Superior temporal gyrus (tissue), 1 donor: ENCODE measurements at regions not wholly inside any gene's neighbourhood (a gene's known extent, or its start where the extent isn't known, plus 50 kb on each side); places are given as distances from the start of the nearest gene placed in this dataset.
A peak's percentile ranks its signal among the peaks of the same experiment; 100 is the strongest.

Source experiments
- DNase-seq: peaks from one replicate; pipeline ENCODE4 v3.0.0-alpha.2; 2016; ENCODE audit errors: extremely low spot score

DNA sequence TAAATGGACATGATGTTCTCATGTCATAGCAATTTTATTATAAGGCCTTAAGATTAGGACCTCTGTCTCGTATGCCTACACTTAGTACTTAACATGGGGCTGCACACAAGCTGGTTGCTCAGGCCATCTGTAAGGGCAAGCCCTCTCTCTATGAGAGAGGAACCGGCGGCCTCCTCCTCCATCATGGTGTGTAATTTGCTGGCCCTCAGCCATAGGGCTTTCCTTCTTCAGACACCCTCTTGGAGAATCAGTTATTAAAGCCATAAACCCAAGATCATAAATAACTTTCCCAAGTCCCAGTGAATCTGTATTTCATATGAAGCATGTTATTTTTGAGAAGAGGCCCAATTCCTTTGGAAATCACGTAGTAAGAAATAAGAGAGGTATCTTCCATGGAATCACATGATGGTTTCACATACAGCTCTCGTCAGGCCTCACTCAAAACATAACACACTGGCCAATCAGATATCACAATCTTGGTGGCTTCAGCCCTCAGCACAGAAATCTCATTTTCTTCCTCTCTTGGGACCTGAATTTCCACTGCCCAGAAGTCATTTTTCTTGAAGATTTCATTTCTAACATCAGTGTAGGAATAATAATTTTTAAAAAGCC, 92.6 kb downstream of the RDH14 start:
- no peak for DNase-seq

- DNase-seq, result no peak
Observed at GRCh38 chr2:18465979-18466378, 94.5 kb downstream of the RDH14 start.

DNA sequence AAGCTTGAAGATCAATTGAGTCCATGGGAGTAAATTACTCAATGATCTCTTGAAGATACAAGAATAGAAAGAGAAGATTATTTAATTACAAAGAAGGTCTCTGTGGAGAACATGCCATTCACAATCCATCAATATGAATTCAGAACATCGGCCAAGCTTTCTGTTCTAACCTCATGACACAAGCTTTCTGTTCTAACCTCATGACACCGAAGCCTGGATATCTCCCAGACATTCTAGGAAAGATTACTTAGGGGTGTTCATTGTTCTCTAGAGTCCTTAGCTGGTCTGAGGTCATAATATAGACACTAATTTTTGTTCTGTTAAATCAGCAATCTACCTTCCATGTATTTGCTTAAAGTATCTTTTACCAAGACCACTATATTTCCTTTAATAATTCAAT, 95.5 kb downstream of the RDH14 start:
- no peak for DNase-seq

DNA sequence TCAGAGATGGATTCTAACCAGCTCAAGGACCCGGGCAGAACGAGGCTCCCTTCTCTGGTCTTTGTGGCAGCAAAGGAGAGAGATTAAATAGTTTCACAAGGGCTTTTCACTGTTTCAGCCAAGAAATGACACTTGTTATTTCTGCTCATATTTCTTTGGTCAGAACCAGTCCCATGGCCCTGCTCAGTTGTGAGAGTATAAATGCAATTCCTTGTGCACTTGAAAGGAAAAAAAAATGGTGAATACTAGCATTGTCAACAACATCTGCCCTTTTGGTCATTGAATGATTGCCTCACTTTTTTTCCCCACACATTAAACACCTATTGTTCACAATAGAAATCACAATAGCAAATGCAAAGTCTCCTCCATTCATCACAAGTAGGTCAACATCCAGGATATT, 104.4 kb downstream of the RDH14 start:
- peak; percentile 69 for DNase-seq

GRCh38 chr2:18455236-18455862, 105.1 kb downstream of the RDH14 start:
- DNase-seq, result no peak

- DNase-seq, result no peak
Observed at GRCh38 chr2:18454692-18455235, 105.7 kb downstream of the RDH14 start.

DNA sequence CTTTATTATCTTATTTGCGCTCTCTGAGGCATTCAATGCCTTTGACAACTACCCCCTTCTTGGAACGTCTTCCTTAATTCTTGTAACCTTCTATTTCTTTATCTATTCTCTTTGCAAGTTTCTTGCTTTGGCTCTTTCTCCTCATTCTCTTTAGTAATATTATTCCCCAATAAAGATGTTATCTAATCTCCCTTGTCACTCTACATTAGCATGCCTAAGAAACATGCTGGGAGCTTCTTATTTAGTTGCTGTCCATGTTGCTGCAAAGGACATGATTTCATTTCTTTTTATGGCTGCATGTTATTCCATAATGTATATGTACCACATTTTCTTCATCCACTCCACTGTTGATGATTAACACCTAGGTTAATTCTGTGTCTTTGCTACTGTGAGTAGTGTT, 113.7 kb downstream of the RDH14 start:
- no peak for DNase-seq

DNA sequence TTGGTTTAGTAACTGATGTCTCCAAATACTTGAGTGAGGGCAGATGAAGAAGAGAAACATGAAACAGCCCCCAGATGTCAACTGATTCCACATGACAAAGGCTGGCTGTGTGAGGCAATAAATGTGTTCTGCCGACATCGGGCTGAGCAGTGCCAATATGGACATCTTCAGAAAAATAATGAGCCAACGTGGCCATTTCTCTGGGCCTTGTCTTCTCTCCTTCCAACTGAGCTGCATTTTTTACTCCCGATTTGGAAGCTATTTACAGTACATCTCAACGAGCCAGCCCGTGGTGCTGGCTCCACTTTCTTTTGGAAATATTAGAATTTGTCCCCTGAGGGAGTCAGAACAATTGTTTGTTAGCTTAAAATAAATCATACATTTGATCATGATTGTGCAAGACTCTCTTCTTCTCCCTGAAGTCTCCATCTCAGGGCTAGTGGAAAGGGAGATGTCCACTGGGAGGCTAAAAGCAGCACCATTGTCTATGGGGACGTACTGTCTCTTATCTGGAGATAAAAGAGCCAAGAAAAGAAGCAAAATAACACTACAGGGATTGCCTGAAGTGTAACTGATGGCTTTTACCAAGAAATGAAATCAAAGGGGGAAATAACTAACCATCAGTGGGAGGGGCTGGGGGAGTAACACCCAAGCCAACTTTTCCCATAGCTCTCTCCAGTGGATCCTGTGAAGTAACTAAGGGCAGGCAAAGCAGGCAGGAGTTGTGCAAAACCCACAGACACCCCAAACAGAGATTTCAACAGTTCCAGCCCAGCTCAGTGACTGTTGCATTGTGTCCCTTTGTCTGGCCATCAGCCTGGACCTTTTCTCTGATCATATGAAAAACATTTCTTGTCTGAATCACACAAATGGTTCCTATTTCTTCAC, 114.8 kb downstream of the RDH14 start:
- DNase-seq, result no peak

DNA sequence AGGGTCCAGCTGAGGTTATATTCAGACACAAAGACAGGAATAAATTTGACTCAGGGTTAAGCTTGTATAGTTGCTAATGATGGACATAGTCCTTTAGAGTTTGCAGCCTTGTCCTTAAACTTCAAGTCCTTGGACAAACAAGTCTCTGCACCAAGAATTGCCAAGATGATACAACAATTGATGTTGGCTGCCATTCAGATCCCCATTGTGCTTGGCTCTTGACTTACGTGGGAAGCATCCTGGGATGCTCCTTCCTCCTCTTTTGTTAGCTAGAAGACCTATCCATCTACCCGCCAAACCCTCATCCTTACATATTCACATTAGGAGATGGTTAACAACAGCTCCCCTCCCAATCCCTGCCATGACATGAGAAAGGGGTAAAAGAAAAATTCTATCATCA, 115.6 kb downstream of the RDH14 start:
- no peak for DNase-seq

DNA sequence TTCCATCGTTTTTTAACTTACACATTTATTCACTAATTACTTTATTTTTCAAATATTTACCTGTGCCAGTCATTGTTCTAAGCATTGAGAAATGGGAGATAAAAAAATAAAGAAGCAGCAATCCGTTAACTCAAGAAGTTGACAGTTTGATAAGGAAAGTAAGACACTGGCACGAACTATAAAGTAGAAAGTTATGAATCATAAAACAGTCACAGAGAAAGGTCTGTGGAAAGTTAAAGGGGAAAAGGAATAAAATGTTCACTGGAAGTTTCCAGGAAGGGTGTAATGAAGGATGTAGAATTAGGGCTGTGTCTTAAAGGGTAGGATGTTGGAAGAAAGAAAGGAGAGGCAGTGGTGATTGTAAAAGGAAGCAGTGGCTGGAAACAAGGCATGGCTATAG, 118.9 kb downstream of the RDH14 start:
- DNase-seq, result no peak

DNA sequence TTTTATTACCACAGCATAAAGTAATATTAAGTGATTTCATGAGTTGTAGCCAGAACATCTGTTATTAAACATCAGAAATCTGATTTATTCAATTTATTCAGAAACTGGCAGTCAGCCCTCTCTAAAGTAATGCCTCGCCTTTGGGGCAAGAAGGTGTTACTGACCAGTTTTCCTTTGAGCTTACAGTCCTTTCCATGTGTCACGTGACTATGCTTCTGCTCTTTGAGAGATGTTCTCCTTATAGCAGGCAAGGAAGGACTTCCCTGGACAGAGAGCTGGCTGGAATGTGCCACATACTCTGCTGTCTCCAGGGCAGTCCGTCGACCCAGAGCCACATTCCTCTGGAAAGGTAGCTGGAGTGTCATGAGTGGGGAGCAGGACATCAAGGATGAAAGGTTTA, 119.7 kb downstream of the RDH14 start:
- no peak for DNase-seq

DNA sequence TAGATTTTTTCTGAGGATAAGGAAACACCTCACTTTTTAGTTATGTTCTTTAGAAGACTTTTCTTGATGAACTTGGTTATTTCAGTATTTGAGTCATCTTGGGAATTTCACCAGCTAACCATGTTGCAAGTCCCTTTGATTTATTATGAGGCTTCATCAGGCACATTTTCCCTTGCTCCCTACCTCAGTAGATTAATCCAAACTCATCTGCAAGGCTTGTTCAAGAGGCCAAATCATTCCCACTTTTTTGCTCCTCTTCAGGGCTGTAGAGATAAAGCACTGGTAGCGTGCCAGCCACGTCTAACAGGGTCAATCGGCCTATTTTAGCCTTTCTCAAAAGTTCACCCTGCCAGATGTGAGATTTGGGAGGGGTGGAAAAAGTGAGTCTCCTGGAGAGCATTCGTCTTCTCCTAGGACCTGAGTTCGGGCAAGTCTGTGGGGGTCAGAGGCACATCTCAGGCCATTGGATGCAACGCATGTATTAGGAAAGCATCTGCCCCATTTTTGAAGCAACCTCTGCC, 120.3 kb downstream of the RDH14 start:
- DNase-seq, result no peak

- no peak for DNase-seq
Observed at GRCh38 chr2:18439716-18440115, 120.7 kb downstream of the RDH14 start.

DNA sequence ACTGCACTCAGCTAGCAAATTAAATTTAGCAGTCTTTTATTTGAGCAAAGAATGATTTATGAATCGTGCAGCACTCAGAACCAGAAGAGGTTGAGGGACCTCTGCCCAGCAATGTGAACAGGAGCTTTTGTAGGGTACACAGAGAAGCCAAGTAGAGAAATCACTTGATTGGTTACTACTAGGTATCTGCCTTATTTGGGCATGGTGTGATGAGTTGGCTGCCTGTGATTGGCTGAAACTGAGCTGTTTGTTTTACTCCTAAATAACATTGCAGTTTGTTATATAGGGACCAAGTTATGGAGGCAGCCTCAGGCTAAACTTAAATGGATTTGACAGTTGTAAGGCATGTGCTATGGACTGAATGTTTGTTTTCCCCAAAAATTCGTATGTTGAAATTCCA, 122.5 kb downstream of the RDH14 start:
- no peak for DNase-seq

DNA sequence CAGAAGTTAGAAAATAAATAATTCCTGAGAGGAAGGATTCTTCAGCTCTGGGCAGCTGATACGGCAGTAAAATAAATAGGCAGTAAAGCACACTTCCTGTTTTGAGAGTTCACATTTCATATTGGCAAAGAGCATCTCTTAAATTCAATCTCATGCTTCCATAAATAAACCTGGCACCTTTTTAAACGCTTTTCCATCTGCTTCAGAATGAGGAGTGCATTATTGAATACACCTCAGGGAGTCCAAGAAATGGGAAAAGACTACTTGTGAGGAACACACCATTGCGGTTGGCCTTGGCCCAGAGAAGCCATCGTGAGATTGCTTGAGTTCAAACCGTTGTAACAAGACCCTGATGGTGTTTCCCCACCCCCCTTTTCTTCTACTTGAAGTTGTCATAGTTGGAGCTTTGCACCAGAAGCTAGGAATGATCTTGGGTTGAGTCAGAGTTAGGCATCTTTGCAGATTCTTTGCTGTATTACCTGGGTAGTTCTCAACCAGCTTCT, 123.9 kb downstream of the RDH14 start:
- DNase-seq, result no peak

GRCh38 chr2:18435426-18436037, 124.9 kb downstream of the RDH14 start:
- peak; percentile 83 for DNase-seq

DNA sequence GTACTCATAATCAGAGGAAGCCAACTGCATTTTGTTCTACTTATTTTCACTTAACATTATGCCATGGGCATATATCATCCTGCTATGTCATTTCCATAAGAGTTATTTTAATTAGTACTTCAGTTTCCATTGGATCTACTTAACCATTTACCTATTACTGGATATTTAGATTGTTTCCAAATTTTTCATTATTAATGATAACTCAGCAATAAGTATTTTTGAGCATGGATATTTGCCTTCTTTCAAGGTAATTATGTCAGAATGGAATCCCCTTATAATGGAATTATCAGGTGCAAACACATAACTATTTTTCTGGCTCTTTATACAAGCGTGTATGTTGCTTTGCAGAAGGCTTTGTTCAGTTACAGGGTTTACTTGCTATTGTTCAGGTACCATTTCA, 126.6 kb downstream of the RDH14 start:
- DNase-seq, result no peak

DNA sequence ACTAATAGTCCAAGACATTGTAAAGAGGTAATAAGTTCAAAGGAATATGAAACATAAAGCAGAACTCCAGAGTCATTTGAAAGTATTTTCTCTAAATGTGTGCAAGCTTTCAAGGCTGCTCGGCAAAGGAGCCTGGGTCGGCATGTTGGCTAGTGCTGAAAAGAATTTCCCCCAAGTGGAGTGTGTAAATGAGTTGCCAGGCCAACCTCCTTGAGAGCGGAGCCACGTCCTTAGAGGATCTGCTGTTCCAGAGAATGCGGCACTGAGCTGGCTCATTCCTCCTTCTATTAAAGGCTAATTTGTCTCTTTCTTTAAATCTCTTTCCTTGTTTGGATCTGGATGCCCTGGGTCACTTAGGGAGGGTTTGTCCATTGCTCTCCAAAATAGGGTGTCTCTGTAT, 127.5 kb downstream of the RDH14 start:
- DNase-seq, result peak; percentile 14

DNA sequence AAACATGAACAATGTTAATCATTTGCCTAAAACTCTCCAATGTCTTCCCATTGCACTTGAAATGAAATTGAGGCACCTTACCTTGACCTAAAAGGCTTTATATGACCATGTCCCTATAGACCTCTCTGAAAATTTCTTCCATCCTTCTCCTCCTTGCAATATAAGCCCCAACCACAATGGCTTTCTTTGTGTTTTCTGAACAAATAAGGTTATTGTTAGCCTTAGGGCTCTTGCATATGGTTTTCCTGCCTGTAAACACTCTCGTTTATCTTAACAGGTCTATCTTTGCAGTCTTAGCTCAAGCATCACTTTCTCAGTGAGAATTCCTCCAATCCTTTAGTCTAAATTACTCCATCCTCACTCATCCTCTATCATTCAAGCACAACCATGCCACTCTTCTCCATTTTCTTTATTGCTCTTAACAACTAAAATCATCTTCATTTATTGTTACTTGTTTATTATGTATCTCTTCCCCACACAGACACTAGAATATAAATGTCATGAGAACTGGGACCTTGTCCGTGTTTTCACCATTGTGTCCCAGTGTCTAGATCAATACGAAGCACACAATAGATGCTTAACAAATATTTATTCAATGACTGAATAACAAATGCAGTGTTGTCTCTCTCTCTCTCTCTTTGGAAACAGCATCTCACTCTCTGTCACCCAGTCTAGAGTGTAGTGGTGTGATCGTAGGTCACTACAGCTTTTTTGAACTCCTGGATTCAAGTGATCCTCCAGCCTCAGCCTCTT, 129.3 kb downstream of the RDH14 start:
- peak; percentile 61 for DNase-seq

DNA sequence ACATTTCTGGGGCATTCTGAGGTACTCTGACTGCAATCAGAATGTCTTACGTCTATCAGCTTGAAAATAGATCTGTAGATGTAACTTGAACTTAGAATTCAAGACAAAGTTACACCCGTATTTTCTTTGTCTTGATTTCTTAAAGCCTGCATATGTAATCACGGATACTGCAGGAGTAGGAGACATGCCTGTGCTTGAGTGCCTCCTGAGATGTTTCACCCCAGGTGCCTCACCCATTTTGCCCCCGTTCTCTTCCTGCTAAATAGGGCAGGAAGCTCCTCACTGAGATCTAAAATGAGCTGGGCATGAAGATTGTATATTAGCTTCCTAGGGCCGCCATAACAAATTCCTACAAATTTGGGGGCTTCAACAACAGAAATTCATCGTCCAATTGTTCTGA, 131.9 kb downstream of the RDH14 start:
- DNase-seq, result no peak

DNA sequence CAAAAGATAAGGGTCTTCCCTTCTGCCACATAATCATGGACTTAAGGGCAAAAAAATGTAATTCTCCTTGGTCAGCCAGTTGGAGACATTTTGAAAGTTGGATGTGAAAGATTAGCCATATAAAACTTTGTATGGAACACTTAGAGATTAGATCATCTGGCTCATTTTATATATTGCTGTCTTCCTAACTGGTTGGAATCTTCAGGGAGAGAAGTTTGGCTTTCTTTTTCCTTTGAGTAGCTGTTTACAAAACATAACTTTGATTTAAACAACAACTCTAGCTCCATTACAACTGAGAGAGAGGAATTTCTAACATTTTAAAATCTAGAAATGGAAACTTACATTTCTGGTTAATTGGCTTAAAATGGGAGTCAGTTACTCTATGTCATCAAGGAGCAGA, 132.7 kb downstream of the RDH14 start:
- DNase-seq, result no peak
